ENCODE measurements at regions not wholly inside any gene's neighbourhood (a gene's known extent, or its start where the extent isn't known, plus 50 kb on each side); places are given as distances from the start of the nearest gene placed in this dataset.
A peak's percentile ranks its signal among the peaks of the same experiment; 100 is the strongest.

DNA sequence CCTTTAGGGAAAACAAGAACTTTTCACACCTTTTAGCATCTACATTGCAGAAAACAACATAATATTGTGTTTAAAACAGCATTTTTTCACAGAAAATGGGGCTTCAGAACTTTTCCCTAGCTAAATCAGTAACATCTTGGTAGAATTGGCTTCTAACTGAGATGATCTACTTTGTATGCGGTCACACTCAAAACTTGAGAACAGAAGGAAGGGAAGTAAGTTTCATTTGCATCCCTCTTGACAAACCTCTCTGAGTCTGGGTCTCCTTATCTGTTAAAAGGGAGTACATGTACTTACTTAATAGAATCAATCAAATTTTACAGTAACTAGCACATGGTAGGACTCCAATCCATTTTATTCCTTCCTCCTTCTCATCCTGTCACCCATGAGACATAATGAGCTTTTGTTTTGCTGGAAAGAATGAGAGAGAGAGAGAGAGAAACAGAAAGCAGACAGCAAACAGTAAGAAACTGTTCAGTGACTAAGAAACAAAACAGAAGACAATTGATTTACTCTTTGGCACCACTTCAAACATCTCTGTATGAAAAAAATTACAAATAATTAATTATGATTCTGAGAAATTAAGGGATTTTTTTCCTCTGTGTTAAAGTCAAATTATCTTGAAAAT, 387.3 kb downstream of the SATB2 start:
- Histone ChIP-seq H3K4me1 (ENCODE audit: insufficient read depth, low read length) (no peaks in the 10 kb centered on the region), H3K9me2 (replicated peaks; ENCODE audit: low read length) (no peaks in the 10 kb centered on the region), H2AFZ (ENCODE audit: low read length) (no peak overlapping the region), H3K9me3 (ENCODE audit: low read length) (no peaks in the 10 kb centered on the region), H3K4me3 (ENCODE audit: low read length) (no peak overlapping the region), H3K27ac (ENCODE audit: low read length) (no peak overlapping the region), H3K9ac (ENCODE audit: low read length) (no peak overlapping the region), H3K36me3 (ENCODE audit: low read depth, low read length) (no peaks in the 10 kb centered on the region), H3K79me2 (ENCODE audit: low read length) (no peaks in the 10 kb centered on the region), H3F3A (ENCODE audit: low read length, unreplicated experiment) (no peaks in the 10 kb centered on the region), H4K20me1 (ENCODE audit: low read length) (no peaks in the 10 kb centered on the region), H3K4me2 (ENCODE audit: low read length) (no peak overlapping the region), H3K27me3 (ENCODE audit: low read length) (no peaks in the 10 kb centered on the region)
- DNase-seq (no peak), ATAC-seq (no peak)
- intact Hi-C loops (cut with micrococcal nuclease), result no loop called here
- POLR2A ChIA-PET (ENCODE audit: unreplicated experiment), result no interaction called here
- CTCF ChIA-PET, result no interaction called here
- TF ChIP-seq, protein P1, sequence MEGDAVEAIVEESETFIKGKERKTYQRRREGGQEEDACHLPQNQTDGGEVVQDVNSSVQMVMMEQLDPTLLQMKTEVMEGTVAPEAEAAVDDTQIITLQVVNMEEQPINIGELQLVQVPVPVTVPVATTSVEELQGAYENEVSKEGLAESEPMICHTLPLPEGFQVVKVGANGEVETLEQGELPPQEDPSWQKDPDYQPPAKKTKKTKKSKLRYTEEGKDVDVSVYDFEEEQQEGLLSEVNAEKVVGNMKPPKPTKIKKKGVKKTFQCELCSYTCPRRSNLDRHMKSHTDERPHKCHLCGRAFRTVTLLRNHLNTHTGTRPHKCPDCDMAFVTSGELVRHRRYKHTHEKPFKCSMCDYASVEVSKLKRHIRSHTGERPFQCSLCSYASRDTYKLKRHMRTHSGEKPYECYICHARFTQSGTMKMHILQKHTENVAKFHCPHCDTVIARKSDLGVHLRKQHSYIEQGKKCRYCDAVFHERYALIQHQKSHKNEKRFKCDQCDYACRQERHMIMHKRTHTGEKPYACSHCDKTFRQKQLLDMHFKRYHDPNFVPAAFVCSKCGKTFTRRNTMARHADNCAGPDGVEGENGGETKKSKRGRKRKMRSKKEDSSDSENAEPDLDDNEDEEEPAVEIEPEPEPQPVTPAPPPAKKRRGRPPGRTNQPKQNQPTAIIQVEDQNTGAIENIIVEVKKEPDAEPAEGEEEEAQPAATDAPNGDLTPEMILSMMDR (conservative IDR thresholded peaks at IDR 0.05; ENCODE audit: low read depth, low read length), result no peak
- TF ChIP-seq EZH2phosphoT487 (IDR thresholded peaks at IDR 0.05; ENCODE audit: borderline replicate concordance, low read length), result no peak
- TF ChIP-seq EZH2 (IDR thresholded peaks at IDR 0.05; ENCODE audit: low read length, unreplicated experiment), result no peak
- no TSS peak for BruUV-seq (replicated peaks)

DNA sequence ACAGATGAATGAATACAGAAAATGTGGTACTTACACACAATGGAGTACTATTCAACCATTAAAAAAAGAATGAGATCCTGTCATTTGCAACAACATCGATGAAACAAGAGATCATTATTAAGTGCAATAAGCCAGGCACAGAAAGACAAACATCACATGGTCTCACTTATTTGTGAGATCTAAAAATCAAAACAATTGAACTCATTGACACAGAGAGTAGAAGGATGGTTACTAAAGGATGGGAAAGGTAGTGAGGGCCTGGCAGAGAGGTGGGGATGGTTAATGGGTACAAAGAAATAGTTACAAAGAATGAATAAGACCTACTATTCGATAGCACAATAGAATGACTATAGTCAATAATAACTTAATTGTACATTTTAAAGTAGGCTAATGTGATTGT, 393.5 kb downstream of the SATB2 start:
- ChIA-PET CTCF (no interaction called here), POLR2A (ENCODE audit: unreplicated experiment) (no interaction called here)
- H3K9me2 ChIP-seq (replicated peaks; ENCODE audit: low read length), result no peaks in the 10 kb centered on the region

DNA sequence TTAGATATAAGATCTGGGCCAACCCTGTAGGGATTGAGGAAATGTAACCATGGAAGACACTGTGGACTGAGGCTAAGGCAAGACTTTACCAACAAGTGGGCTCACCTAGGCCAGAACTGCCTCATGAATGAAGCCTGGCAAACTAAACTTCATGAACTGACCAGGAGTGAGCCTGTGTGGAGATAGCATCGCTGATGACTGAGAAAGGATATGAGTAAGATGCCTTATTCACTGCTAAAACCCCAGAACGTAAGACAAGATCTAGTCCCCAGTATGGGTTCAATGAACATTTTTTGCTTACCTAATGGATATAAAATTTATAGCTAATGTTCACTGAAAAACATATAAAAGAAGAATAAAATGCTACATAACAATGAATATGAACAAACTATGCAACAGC, 399.8 kb downstream of the SATB2 start:
- Histone ChIP-seq H3K4me2 (ENCODE audit: low read length) (no peak overlapping the region), H3K4me3 (ENCODE audit: low read length) (no peak overlapping the region), H3K9ac (ENCODE audit: low read length) (no peak overlapping the region), H3K27me3 (ENCODE audit: low read length) (0 out of 2 replicates have a peak, but pooled peaks cover 7% of the 10 kb centered on the region), H3F3A (ENCODE audit: low read length, unreplicated experiment) (no peaks in the 10 kb centered on the region), H2AFZ (ENCODE audit: low read length) (no peak overlapping the region), H4K20me1 (ENCODE audit: low read length) (no peaks in the 10 kb centered on the region), H3K79me2 (ENCODE audit: low read length) (no peaks in the 10 kb centered on the region), H3K9me2 (replicated peaks; ENCODE audit: low read length) (no peaks in the 10 kb centered on the region), H3K36me3 (ENCODE audit: low read depth, low read length) (no peaks in the 10 kb centered on the region), H3K4me1 (ENCODE audit: insufficient read depth, low read length) (no peaks in the 10 kb centered on the region), H3K9me3 (ENCODE audit: low read length) (no peaks in the 10 kb centered on the region), H3K27ac (ENCODE audit: low read length) (no peak overlapping the region)
- intact Hi-C loops (cut with micrococcal nuclease), result no loop called here
- no TSS peak for BruUV-seq (replicated peaks)
- ChIA-PET CTCF (no interaction called here), POLR2A (ENCODE audit: unreplicated experiment) (no interaction called here)
- TF ChIP-seq, protein P1 (conservative IDR thresholded peaks at IDR 0.05; ENCODE audit: low read depth, low read length), result no peak
- TF ChIP-seq EZH2phosphoT487 (IDR thresholded peaks at IDR 0.05; ENCODE audit: borderline replicate concordance, low read length), result no peak
- no peak for TF ChIP-seq EZH2 (IDR thresholded peaks at IDR 0.05; ENCODE audit: low read length, unreplicated experiment)
- ATAC-seq (no peak), DNase-seq (peak; percentile 8)

More for the DNA sequence above, 393.5 kb downstream of the SATB2 start:
- DNase-seq (no peak), ATAC-seq (no peak)
- TF ChIP-seq, protein P1 (conservative IDR thresholded peaks at IDR 0.05; ENCODE audit: low read depth, low read length), result no peak
- TF ChIP-seq EZH2 (IDR thresholded peaks at IDR 0.05; ENCODE audit: low read length, unreplicated experiment), result no peak
- TF ChIP-seq EZH2phosphoT487 (IDR thresholded peaks at IDR 0.05; ENCODE audit: borderline replicate concordance, low read length), result no peak
- Histone ChIP-seq H3K4me2 (ENCODE audit: low read length) (no peak overlapping the region), H3K27me3 (ENCODE audit: low read length) (no peaks in the 10 kb centered on the region), H3K4me3 (ENCODE audit: low read length) (no peak overlapping the region), H2AFZ (ENCODE audit: low read length) (no peak overlapping the region), H3K9me3 (ENCODE audit: low read length) (no peaks in the 10 kb centered on the region), H4K20me1 (ENCODE audit: low read length) (no peaks in the 10 kb centered on the region), H3K9ac (ENCODE audit: low read length) (no peak overlapping the region), H3K27ac (ENCODE audit: low read length) (no peak overlapping the region), H3F3A (ENCODE audit: low read length, unreplicated experiment) (no peaks in the 10 kb centered on the region), H3K36me3 (ENCODE audit: low read depth, low read length) (no peaks in the 10 kb centered on the region), H3K4me1 (ENCODE audit: insufficient read depth, low read length) (no peaks in the 10 kb centered on the region), H3K79me2 (ENCODE audit: low read length) (no peaks in the 10 kb centered on the region)
- no TSS peak for BruUV-seq (replicated peaks)
- intact Hi-C loops (cut with micrococcal nuclease), result no loop called here

Data from PC-3 (cell line).